ENCODE measurements at regions not wholly inside any gene's neighbourhood (a gene's known extent, or its start where the extent isn't known, plus 50 kb on each side); places are given as distances from the start of the nearest gene placed in this dataset.

GRCh38 chr19:31706691-31707620 lies 357.7 kb upstream of the TSHZ3 start:
- TF ChIP-seq CTCF (conservative IDR thresholded peaks at IDR 0.05; ENCODE audit: low read length) (no peak), EZH2phosphoT487 (IDR thresholded peaks at IDR 0.05; ENCODE audit: borderline replicate concordance, low read depth, low read length) (no peak)
